ENCODE measurements at regions not wholly inside any gene's neighbourhood (a gene's known extent, or its start where the extent isn't known, plus 50 kb on each side); places are given as distances from the start of the nearest gene placed in this dataset.

- TF ChIP-seq, protein P1, sequence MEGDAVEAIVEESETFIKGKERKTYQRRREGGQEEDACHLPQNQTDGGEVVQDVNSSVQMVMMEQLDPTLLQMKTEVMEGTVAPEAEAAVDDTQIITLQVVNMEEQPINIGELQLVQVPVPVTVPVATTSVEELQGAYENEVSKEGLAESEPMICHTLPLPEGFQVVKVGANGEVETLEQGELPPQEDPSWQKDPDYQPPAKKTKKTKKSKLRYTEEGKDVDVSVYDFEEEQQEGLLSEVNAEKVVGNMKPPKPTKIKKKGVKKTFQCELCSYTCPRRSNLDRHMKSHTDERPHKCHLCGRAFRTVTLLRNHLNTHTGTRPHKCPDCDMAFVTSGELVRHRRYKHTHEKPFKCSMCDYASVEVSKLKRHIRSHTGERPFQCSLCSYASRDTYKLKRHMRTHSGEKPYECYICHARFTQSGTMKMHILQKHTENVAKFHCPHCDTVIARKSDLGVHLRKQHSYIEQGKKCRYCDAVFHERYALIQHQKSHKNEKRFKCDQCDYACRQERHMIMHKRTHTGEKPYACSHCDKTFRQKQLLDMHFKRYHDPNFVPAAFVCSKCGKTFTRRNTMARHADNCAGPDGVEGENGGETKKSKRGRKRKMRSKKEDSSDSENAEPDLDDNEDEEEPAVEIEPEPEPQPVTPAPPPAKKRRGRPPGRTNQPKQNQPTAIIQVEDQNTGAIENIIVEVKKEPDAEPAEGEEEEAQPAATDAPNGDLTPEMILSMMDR (IDR thresholded peaks at IDR 0.05): no peak
- no peak for TF ChIP-seq POLR2A (IDR thresholded peaks at IDR 0.05)
Measured at GRCh38 chr20:55232647-55233046, 757.3 kb downstream of the DOK5 start.
